Head of caudate nucleus (tissue), 42 donors: ENCODE measurements at regions not wholly inside any gene's neighbourhood (a gene's known extent, or its start where the extent isn't known, plus 50 kb on each side); places are given as distances from the start of the nearest gene placed in this dataset.

Experiments used
- DNase-seq, 42 donors: peaks; one replicate each; pipeline versions ENCODE4 v3.0.0 to v3.0.0-alpha.2; 2020 to 2021; ENCODE audit warnings: mixed read lengths in 7 of 42
- intact Hi-C: fragments of 100-400 bp; cut with DNase I; formaldehyde crosslinking; loops from one replicate; pipeline ENCODE4 v1.15.0; 2022

DNA sequence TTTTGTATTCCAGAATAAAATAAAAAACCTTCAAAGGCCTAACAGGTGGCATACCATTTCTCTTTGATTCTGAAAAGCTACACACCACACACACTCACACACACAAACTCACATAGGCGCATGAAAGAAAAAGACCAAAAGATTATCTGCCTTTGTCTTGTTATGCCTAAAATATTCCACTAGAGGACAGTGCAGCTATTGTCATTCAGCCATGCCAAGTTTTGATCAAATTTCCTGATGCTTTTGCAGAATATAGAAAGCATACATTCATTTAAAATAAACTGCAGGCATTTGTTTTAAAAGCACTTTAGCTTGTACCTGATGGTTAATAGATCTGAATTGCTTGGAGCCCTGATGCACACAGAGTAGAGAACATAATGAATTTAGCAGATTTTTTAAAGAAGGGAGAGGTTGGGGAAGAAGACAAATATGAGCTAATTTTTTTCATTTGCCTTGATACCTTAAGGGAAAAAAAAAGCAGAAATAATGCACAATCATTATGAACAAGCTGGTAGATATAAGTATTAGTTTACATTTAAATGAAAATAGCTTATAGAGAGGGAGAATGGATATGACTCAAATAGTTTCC, 1766.9 kb upstream of the SEL1L start:
- DNase-seq: peak in 2 of 42 donors; percentile 4 to 13
- intact Hi-C loops: no loop called here

GRCh38 chr14:83301791-83302190, 1768.1 kb upstream of the SEL1L start:
- DNase-seq: no peak
- intact Hi-C loops: no loop called here

DNA sequence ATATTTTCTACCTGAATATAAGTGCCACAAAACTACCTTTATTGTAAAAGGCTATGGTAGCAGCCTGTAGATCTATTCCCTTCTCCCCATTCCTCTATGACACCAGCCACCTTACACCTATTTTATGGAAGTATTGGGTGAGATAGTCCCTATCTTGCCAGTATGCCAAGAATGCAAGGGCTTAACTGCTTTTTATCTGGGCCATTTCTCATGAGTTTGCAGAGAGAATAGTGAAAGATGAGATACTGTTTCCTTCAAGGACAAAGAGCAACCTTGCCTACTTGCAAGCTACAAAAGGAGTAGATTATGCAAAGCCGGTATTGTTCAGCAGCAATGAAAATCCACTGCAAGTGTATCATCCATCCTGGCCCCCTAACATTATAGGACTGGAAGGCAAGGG, 1775.6 kb upstream of the SEL1L start:
- no peak for DNase-seq
- intact Hi-C loops: no loop called here

GRCh38 chr14:83309833-83310232, 1776.2 kb upstream of the SEL1L start:
- DNase-seq: no peak
- intact Hi-C loops: no loop called here

DNA sequence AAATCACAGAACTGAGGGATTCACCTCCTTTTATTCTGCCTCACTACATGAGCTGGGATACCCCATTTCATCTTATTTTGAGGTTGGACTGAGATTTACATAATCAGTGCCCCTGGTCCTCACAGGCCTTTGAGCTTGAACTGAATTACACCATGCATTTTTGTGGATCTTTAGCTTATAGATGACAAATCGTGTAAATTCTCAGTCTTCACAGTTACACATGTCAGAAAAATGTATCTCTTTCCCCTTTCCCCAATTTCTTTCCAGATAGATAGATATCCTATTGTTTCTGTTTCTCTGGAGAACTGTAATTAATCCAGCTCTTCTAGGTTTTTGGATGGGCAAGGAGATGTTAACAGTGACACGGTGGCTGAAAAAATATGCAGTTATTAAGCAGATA, 1778.9 kb upstream of the SEL1L start:
- intact Hi-C loops: no loop called here
- DNase-seq: no peak

DNA sequence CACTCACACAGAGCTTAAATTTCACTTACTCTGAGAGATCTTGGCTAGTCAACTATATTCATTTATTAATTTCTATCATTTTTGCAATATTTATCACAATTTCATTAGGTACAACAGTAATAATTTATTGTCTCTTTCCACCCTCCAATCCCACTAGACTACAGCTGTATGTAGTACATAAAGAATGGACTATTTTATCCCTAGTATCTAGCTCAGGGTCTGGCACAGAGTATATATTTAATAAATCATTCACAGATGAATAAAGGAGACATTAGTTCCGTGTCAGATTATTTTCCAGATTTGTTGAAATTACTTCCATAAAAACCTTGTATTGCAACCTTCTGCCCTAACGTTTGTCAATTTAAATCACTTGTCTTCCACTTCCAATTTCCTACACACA, 1781.1 kb upstream of the SEL1L start:
- no peak for DNase-seq
- intact Hi-C loops: no loop called here

DNA sequence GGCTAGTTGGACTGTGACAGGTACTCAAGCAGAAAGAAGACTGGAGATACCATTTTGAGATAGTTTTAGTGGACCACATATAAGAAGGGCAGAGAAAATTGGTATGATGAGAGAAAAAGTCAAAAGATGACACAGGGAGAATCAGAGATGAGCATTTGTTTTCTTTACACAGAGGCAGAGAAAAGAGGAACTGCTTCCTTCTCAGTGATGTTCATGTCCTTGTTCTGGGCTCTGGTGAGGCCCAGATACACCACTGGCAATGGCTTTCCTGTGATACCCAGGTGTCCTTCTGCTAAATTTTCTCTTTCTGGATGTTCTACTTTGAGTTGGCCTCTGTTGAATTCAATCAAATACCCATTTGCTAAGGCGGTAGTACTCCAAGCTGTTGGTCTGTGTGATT, 1782.7 kb upstream of the SEL1L start:
- intact Hi-C loops: no loop called here
- DNase-seq: no peak

- no peak for DNase-seq
- intact Hi-C loops: no loop called here
Measured at GRCh38 chr14:83320837-83321236, 1787.2 kb upstream of the SEL1L start.

- intact Hi-C loops: no loop called here
- DNase-seq: no peak
Measured at GRCh38 chr14:83331513-83331912, 1797.9 kb upstream of the SEL1L start.

- DNase-seq: no peak
- intact Hi-C loops: no loop called here
Measured at GRCh38 chr14:83342590-83342989, 1808.9 kb upstream of the SEL1L start.

DNA sequence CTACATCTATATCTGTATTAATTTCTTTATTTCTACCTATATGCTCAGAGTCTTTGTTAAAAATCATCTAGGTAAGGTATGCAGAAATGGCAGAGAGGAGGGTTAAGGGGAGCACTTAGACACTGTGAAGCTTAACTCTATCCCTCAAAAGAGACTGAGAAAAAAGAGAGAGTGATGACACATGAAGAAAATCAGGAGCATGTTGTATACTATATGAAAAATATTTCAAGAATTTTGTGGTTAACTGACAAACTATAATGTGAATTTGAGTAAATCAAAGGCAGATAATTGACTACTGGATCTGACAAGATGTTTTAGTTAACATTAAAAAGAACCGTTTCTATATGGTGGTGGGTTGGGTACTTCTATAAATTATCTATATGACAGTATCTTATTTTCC, 1814.2 kb upstream of the SEL1L start:
- intact Hi-C loops: no loop called here
- no peak for DNase-seq

- DNase-seq: no peak
- intact Hi-C loops: no loop called here
Measured at GRCh38 chr14:83355609-83356008, 1822.0 kb upstream of the SEL1L start.

GRCh38 chr14:83356080-83356479, 1822.4 kb upstream of the SEL1L start:
- DNase-seq: no peak
- intact Hi-C loops: no loop called here

GRCh38 chr14:83372271-83372670, 1838.6 kb upstream of the SEL1L start:
- intact Hi-C loops: no loop called here
- DNase-seq: no peak

DNA sequence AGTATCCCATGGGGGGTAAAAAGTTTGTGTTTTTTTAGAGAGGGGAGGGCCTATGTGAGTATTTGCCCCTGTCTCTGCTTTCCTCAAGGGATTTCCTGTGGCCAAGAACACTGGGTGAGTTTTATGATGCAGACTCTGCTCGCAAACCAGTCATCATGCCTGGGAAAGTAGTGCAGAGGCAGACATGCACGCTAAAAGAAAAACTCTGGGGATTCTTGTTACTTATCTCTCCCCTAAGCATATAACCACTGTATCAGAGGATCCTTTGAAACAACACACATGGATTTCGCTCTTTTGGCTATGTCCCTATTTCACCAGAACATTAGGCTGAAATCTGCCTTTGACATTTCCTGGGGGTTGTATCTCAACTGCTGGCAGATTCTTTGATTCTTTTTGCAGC, 1845.8 kb upstream of the SEL1L start:
- intact Hi-C loops: no loop called here
- DNase-seq: no peak

DNA sequence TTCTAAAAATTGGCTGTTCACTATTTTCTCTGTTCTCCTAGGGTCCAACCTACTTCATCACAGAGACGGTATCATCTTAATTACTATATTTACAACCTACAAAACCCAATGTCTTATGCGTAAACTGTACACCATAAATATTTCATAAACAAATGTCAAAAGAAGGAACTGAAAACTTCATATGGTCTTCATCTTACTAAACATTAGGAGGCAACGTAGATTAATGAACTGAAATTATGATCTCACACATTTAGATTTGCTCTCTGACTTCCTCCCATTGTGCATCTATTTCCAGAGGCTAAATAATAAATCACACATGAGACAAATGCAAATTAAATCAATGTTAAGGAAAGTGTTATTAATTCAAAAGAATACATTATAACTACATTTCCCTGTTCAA, 1850.6 kb upstream of the SEL1L start:
- intact Hi-C loops: no loop called here
- no peak for DNase-seq

DNA sequence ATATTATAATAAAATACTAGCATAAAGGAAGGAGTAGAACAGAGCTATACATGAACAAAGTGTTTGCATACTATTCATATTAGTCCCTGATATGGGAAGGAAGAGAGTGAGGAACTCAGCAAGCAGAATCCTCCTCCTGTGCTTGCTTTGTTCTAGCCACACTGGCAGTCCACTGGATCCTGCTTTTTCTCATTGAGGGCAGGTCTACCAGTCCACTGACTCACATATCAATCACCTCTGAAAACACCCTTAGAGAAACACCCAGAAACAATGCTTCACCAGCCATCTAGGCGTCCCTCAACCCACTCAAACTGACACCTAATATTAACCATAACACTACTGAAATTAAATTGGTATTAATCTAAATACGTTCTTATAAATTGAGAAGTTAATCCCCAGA, 1861.7 kb upstream of the SEL1L start:
- DNase-seq: no peak
- intact Hi-C loops: no loop called here

DNA sequence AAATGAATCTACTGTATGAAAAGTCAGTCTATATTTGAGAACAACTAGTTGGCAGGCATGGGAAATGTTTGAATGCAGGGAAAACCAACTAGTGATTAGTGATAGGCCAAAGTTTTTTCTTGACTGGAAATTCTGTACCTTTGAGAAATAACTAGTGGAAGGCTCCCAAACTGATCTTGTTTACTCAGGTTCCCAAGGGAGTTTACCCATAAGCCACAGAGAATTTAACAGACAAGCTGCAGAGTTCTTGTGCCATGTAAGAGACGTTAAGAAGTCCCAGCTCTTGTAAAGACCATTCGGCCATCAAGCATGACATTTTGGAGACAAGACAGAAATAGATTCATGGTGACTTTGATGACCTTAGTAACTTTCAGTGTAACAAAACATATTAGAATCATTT, 1882.8 kb upstream of the SEL1L start:
- DNase-seq: no peak
- intact Hi-C loops: no loop called here

DNA sequence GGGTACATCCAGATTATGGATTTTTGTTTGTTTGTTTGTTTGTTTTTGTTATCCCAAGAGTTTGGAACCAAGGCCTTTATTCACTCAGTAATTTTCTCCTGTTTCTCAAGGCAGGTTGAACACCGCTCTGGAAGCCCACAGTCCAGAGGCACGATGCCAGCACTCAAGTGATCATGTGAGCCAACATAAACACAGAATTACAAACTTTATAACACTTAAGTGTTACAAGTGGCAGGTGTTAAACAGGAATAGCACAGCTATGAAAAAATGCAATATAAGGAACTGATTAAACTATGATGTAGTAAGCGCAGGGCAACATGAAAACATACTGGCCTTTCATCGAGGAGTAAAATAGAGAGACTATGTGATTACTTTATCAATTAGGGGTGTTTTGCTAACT, 1885.8 kb upstream of the SEL1L start:
- intact Hi-C loops: no loop called here
- DNase-seq: no peak

DNA sequence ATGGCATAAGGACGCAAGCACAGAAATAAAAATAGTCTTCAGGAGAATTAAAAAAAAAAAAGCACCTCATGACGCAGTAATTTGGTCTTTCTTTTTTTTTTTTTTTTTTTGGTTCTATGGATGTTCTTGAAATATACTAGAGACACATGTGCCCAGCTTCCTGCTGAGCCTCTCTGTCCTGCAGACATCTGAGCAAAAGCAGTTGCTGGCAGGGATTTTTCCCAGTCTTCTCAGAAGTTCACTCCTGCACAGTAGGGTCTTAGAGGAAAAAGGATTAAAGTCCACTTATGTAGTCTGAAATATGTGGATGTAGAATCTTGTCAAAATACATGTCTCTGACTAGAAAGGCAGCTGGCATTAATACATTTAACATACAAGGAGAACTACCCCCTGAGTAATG, 1888.1 kb upstream of the SEL1L start:
- intact Hi-C loops: no loop called here
- DNase-seq: no peak

DNA sequence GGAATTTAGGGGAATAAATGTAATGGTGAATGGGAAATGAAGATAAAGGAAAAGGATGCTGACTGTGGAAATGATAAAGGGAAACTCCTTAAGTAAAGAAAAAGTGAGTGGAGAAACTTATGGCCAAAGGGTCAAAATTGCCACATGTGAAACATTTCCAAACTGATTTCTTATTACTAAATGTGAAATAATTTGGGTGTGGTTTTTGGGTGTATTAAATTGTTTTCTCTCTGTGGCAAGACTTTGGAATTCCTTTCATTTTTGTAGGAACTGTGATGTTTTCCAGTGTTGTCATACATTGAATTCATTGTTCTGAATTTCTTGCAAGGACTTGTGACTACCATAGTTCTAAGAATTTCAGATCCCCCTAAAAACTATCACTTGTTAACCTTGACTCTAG, 1891.5 kb upstream of the SEL1L start:
- DNase-seq: no peak
- intact Hi-C loops: no loop called here

DNA sequence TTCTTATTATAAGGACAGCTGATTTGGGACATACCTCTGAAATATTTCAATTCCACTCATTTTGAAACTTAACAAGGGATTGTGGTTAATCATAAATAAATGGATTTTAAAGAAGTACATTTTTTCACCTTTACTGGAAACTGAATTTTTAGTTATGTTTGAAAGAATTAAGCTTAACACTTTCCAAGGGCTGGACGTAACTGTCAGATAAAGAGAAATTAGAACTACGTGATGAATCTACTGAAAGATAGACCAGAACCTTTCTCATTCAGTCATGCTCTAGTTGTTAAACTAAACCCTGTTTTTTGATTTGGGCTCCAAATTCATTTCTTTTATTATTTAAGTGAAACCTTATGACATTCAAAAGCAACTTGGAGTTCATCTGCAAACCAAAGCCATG, 1892.1 kb upstream of the SEL1L start:
- intact Hi-C loops: no loop called here
- no peak for DNase-seq
